ENCODE measurements at regions not wholly inside any gene's neighbourhood (a gene's known extent, or its start where the extent isn't known, plus 50 kb on each side); places are given as distances from the start of the nearest gene placed in this dataset.

DNA sequence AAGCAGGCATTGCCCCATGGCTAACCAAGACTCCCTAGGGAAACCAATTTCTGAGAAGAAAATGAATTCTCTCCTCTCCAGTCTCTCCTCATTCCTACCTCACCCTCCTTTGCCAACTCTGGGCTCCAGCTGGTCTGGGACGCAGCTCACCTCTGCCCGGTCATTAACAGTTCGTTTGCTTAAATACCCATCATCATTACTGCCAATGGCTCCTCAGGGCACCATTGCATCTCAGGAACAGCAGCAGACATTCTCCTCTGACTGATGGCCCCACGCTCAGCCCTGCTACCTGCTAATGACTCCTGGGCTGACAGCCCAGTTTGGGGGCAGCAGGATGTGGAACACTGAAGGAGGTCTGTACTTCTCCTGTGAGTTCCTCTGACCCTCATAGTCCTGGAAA lies 462.0 kb downstream of the INSC start:
- ATAC-seq (no peak), DNase-seq (ENCODE audit: low spot score) (no peak)

- no peak for ATAC-seq
- DNase-seq (ENCODE audit: low spot score): peak; percentile 37
Measured at GRCh38 chr11:15577519-15577918, 462.8 kb downstream of the INSC start.

GRCh38 chr11:15579287-15580001 lies 464.7 kb downstream of the INSC start:
- ATAC-seq: no peak

GRCh38 chr11:15580056-15580774 lies 465.5 kb downstream of the INSC start:
- DNase-seq (ENCODE audit: low spot score) (no peak), ATAC-seq (peak; percentile 88)

More at GRCh38 chr11:15579287-15580001, 464.7 kb downstream of the INSC start:
- DNase-seq (ENCODE audit: low spot score): no peak

DNA sequence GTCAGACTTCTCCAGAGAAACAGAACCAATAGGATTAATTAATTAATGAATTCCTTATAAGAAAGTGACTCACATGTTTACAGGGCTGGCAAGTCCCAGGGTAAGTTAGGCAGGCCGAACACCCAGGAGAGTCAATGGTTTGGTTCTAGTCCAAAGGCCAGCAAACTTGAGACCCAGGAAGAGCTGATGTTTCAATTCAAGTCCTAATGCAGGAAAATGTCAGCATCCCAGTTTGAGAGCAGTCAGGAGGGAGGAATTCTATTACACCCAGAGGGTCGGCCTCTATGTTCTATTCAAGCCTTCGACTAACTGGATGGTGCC lies 466.0 kb downstream of the INSC start:
- DNase-seq (ENCODE audit: low spot score): no peak
- ATAC-seq: peak; percentile 40

DNA sequence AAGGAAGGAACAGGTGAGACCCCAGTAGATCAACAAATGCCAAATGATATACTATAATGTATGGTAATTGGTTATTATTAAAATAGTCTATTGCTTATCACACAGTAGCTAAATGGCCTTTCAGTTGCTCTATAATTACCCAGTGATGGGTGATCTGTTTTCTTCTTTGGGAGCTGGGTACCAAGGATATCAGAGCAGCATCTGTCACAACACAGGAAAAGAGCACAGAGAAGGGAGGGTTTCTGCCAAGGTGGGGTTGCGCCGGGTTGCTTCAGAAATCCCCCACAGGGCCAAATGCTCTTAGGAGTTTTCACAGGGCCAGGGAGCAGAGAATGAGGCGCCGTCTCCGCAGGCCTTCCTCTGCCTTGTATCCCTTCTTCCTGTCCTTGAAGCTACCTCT lies 469.4 kb downstream of the INSC start:
- DNase-seq (ENCODE audit: low spot score): no peak

DNA sequence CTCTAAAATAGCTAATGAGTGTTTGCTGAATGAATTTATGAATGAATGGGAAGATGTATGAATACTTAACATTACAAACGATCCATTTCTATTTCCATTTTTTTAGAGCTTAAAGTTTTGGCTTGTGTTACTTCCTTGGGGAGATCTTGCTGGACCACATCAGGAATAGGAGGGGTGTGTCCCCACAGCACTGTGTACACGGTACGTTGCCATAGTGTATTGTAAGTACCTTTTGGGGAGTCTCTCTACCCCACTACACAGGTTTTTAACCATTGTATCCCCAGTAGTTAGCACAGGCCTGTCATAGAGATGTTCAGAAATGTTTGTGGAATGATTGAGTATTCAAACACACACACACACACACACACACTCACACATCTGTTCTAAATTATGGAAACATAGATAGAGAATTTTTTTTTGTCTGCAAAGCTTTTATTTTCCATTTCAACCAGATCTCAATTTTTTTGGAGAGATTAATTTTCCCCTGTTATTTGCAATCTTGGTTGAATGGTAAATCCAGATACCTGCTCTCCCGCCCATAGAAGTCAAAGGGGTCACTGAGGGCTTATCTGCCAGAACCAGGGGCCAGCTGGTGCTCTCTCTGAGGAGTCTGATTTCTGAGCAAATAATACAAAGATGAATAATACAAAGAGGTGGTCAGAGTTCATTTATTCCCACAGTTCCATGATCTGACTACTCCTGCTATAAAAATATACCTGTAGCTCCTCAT lies 471.0 kb downstream of the INSC start:
- no peak for ATAC-seq
- DNase-seq (ENCODE audit: low spot score): no peak

More for the DNA sequence above, 469.4 kb downstream of the INSC start:
- ATAC-seq: no peak

DNA sequence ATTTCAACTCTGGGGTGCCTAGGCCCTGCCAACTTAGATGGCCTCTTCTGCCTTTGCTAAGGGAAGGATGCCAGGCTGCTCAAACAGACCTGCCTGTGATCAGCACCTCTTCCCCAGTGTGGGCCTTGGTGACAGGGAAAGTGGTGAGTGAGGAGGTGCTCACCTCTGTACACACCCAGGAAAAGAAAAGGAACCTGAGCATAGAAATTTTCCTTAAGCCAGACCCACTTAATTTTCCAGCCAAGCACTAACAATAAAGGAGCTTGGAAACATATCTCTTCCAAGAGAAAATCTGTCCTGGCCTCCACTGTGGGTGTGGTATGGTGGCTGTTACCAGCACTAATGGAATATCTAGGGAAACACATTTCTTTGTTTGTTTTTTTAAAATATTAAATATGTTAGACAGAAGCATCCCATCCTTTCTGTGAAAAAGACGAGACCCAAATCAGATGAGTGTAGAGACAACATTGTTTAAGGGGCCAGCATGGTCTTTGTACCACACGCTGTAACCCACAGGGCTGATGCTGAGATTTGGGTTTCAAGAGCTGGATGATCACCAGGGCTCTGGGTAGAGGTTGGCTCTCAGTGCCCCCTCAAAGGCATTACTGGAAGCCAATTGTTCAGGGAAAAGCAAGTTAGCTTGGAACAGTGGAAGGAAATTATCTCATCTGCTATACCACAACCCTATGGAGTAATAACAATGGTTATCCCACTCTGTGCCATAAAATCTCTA lies 472.2 kb downstream of the INSC start:
- no peak for ATAC-seq
- DNase-seq (ENCODE audit: low spot score): no peak

- DNase-seq (ENCODE audit: low spot score) (no peak), ATAC-seq (no peak)
Measured at GRCh38 chr11:15589070-15589626, 474.4 kb downstream of the INSC start.

- DNase-seq (ENCODE audit: low spot score): no peak
- no peak for ATAC-seq
Measured at GRCh38 chr11:15590132-15590531, 475.4 kb downstream of the INSC start.

GRCh38 chr11:15591112-15591537 lies 476.4 kb downstream of the INSC start:
- ATAC-seq (peak; percentile 68), DNase-seq (ENCODE audit: low spot score) (no peak)

GRCh38 chr11:15594607-15595006 lies 479.9 kb downstream of the INSC start:
- ATAC-seq (no peak), DNase-seq (ENCODE audit: low spot score) (no peak)

GRCh38 chr11:15599376-15599775 lies 484.7 kb downstream of the INSC start:
- ATAC-seq: no peak

DNA sequence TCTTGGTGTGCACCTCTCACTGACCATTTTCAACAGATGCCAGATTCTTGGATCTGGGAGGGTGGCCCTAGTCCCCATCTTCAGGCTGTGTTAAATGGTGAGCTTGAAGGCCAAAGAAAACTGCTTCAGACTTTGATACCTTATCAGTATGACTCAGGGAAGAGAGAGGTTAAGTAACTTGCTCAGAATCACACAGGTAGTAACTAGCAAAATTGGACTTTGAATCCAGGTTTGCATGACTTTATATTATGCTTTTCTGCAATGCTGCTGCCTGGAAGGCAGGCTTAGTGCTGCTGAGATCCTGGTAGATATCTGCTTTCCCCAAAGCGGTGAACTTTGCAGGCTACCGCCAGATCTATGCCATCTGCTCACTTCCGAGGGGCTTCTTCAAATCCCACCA lies 487.3 kb downstream of the INSC start:
- no peak for DNase-seq (ENCODE audit: low spot score)
- ATAC-seq: no peak

More at GRCh38 chr11:15599376-15599775, 484.7 kb downstream of the INSC start:
- no peak for DNase-seq (ENCODE audit: low spot score)

DNA sequence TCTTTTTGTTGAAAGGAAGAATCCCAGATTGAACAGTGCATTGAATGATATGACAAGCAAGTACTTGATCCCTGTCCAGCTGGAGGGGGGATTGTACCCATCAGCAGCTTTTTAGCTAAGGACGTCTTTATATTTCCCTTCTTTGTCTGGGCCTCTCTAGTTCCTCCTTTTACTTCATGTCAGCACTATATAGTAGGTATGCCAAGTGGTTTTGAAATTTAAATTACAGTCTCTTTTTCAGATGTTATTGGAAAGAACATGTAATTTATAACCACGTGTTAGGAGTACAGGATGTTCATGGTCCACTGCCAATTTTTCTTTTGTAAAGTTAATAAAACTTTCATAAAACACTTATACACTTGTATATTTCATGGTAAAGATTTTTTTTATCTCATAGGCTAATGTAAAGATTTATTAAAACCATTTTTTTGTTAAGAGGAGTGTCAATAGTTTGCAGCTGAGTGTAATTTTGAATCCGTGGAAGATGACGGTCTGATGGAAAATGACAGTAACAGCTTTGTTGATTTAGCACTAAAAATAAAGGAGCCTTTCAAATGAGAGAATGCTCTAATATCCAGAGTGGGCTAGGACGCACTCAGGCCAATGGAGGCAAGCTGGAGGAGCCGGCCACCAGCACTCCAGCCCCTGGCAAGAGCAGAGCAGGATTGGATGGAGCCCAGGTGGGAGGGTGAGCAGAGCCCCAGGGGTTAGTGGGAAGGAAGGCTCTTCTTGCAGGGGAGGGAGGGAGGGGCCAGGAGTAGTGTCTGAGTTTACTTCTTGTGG lies 488.3 kb downstream of the INSC start:
- no peak for ATAC-seq
- DNase-seq (ENCODE audit: low spot score): no peak

DNA sequence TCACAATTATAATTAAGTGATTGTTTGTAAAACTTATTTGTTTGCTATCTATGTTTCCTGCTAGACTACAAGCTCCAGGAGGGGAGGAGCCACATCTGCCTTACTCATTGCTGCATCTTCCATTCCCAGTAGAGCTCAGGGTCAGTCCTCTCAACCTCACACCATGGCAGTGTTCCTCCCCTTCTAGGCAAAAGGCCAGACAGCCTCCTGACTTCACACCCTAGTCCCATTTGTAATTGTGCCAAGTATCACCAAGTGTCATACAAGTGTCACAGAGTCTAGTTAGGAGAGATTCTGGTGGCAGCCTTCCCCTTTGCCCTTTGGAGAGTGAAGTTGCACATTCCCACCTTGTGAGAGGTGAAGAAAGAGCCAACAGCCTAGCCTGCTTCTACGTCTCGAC lies 490.4 kb downstream of the INSC start:
- ATAC-seq (no peak), DNase-seq (ENCODE audit: low spot score) (no peak)

DNA sequence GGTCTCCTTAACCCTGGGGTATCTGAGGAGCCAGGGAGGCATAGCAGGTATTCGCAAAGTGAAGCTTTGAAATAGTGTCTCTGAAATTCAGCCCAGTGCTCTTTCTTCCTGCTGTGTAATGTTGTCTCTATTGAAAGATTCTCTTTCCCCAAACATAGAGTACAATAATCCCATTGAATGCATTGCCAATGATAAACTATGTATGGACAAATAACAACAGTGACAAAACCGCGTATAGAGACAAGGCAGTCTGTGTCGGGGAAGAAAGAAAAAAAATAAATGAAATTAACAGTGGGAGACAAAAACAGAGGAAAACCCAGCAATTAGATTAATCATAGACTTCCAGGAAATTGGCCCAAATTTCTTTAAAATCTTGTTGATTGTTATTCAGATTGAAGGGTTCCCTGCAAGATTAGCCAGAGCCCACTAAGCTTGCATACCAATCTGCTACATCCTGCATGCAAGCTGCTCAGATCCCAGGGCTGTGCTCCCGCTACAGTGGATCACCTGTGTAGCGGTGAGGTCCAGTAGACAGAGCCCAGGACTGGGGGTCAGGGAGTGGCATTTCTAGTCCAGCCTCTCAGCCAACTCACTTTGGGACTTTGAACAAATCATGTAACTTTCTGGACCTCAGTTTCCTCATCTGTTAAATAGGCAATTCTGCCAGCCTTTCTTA lies 492.8 kb downstream of the INSC start:
- no peak for ATAC-seq
- no peak for DNase-seq (ENCODE audit: low spot score)

DNA sequence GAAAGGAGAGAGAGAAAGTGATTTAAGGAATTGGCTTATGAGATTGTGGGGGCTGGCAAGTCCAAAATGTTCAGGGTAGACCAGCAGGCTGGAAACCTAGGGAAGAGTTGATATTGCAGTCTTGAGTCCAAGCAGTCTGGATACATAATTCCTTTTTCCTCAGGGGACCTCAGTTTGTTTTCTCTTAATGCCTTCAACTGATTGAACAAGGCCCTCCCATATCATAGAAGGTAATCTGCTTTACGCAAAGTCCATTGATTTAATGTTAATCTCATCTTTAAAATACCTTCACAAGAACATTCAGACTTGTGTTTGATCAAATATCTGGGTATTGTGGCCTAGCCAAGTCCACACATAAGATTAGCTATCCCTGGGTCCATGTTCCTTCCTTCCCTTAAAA lies 494.7 kb downstream of the INSC start:
- ATAC-seq: no peak
- no peak for DNase-seq (ENCODE audit: low spot score)

DNA sequence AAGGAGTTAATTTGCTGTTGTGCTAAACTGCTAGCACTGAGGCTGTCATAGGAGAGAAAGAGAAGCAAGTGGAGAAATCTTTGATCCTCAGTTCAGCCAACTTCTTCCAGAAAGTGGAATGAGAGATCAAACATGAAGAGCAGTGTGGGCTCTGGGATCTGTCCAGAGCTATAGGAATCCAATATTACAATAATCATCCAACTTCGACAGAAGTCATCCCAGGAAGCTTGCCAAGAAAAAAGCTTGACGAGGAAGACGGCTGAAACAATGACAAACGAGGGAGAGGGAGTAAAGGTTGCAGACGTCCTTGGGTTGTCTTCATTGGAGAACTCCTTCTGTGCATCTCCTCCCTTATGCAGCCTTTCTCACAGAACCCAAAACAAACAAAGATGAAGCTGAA lies 496.2 kb downstream of the INSC start:
- ATAC-seq (no peak), DNase-seq (ENCODE audit: low spot score) (no peak)

GRCh38 chr11:15613251-15613650 lies 498.5 kb downstream of the INSC start:
- DNase-seq (ENCODE audit: low spot score): no peak
- no peak for ATAC-seq
